DND-41 (cell line): ENCODE measurements at regions not wholly inside any gene's neighbourhood (a gene's known extent, or its start where the extent isn't known, plus 50 kb on each side); places are given as distances from the start of the nearest gene placed in this dataset.

Source experiments
- ATAC-seq: fragments of 200-7000 bp; cut with Tn5 transposase; 3 replicates; pipeline ENCODE4 v1.9.1; 2021; ENCODE audit warnings: low read depth; ENCODE audit not compliant: insufficient read depth
- DNase-seq: peaks from one replicate; pipeline ENCODE4 v3.0.0-alpha.2; 2020
- H2AFZ ChIP-seq: 2 replicates; pipeline ENCODE4 v1.6.0; 2012; ENCODE audit warnings: low read depth, low read length
- H3K27ac ChIP-seq: 2 replicates; pipeline ENCODE4 v1.5.1; 2012; ENCODE audit warnings: low read length, inconsistent platforms
- H3K27me3 ChIP-seq: fragments of 200-600 bp; sonication (generic); 2 replicates; pipeline ENCODE4 v1.6.0; 2012; ENCODE audit warnings: low read length, mild to moderate bottlenecking, inconsistent platforms; ENCODE audit not compliant: insufficient read depth, poor library complexity
- H3K36me3 ChIP-seq: 2 replicates; pipeline ENCODE4 v1.5.1; 2012; ENCODE audit warnings: low read length, inconsistent platforms; ENCODE audit not compliant: insufficient read depth
- H3K4me1 ChIP-seq: 2 replicates; pipeline ENCODE4 v1.5.1; 2012; ENCODE audit warnings: mild to moderate bottlenecking, low read length; ENCODE audit not compliant: insufficient read depth
- H3K4me2 ChIP-seq: 2 replicates; pipeline ENCODE4 v1.6.0; 2012; ENCODE audit warnings: mild to moderate bottlenecking, moderate library complexity, low read length, inconsistent platforms; ENCODE audit not compliant: insufficient read depth
- H3K4me3 ChIP-seq, 2 experiments: fragments of 200-600 bp in 1 of 2; shearing (Covaris generic) in 1 of 2; 2 replicates each; pipeline ENCODE4 v1.5.1; 2012 to 2016; ENCODE audit warnings: inconsistent platforms in 2 of 2, low read length in 2 of 2, mild to moderate bottlenecking in 2 of 2, low read depth in 1 of 2, moderate library complexity in 1 of 2
- H3K79me2 ChIP-seq: 2 replicates; pipeline ENCODE4 v1.6.0; 2012; ENCODE audit warnings: low read length, inconsistent platforms; ENCODE audit not compliant: insufficient read depth
- H3K9ac ChIP-seq: 2 replicates; pipeline ENCODE4 v1.6.0; 2012; ENCODE audit warnings: low read depth, mild to moderate bottlenecking, inconsistent platforms, low read length, moderate library complexity
- H3K9me3 ChIP-seq: 2 replicates; pipeline ENCODE4 v1.5.1; 2012; ENCODE audit warnings: low read length, moderate library complexity, mild to moderate bottlenecking, inconsistent platforms; ENCODE audit not compliant: insufficient read depth, severe bottlenecking
- H4K20me1 ChIP-seq: 2 replicates; pipeline ENCODE4 v1.6.0; 2012; ENCODE audit warnings: low read length; ENCODE audit not compliant: insufficient read depth
- EZH2 ChIP-seq: IDR thresholded peaks from 3 replicates; pipeline ENCODE4 v1.6.1; 2012; ENCODE audit warnings: borderline replicate concordance, low read depth, mild to moderate bottlenecking, moderate library complexity, low read length, inconsistent platforms; ENCODE audit not compliant: severe bottlenecking
- TF ChIP-seq, protein P1 (sequence below): IDR thresholded peaks from 2 replicates; pipeline ENCODE4 v1.5.1; 2012; ENCODE audit warnings: borderline replicate concordance, low read length, moderate library complexity, mild to moderate bottlenecking; ENCODE audit not compliant: poor library complexity, severe bottlenecking; ENCODE audit errors: extremely low read depth

GRCh38 chr4:73690051-73690738 lies 50.2 kb upstream of the CXCL8 start:
- Histone ChIP-seq H3K36me3 (no peaks in the 10 kb centered on the region), H3K27me3 (no peaks in the 10 kb centered on the region), H3K79me2 (no peaks in the 10 kb centered on the region), H3K4me2 (no peak overlapping the region), H3K27ac (no peak overlapping the region), H2AFZ (no peak overlapping the region), H3K9ac (no peak overlapping the region), H3K4me1 (no peaks in the 10 kb centered on the region), H4K20me1 (no peaks in the 10 kb centered on the region), H3K9me3 (no peaks in the 10 kb centered on the region), H3K4me3 (no peak overlapping the region)
- no peak for ATAC-seq
- no peak for TF ChIP-seq EZH2
- TF ChIP-seq, protein P1, sequence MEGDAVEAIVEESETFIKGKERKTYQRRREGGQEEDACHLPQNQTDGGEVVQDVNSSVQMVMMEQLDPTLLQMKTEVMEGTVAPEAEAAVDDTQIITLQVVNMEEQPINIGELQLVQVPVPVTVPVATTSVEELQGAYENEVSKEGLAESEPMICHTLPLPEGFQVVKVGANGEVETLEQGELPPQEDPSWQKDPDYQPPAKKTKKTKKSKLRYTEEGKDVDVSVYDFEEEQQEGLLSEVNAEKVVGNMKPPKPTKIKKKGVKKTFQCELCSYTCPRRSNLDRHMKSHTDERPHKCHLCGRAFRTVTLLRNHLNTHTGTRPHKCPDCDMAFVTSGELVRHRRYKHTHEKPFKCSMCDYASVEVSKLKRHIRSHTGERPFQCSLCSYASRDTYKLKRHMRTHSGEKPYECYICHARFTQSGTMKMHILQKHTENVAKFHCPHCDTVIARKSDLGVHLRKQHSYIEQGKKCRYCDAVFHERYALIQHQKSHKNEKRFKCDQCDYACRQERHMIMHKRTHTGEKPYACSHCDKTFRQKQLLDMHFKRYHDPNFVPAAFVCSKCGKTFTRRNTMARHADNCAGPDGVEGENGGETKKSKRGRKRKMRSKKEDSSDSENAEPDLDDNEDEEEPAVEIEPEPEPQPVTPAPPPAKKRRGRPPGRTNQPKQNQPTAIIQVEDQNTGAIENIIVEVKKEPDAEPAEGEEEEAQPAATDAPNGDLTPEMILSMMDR, result no peak
- DNase-seq, result no peak
